BLaER1 (cell line): ENCODE measurements at regions not wholly inside any gene's neighbourhood (a gene's known extent, or its start where the extent isn't known, plus 50 kb on each side); places are given as distances from the start of the nearest gene placed in this dataset.

ENCODE experiments used
- H3K27ac ChIP-seq: shearing (Covaris generic); formaldehyde crosslinking; 2 replicates; pipeline ENCODE4 v1.8.1; 2022
- H3K27me3 ChIP-seq: shearing (Covaris generic); formaldehyde crosslinking; 2 replicates; pipeline ENCODE4 v1.8.1; 2022
- H3K36me3 ChIP-seq: shearing (Covaris generic); formaldehyde crosslinking; 2 replicates; pipeline ENCODE4 v1.8.1; 2022
- H3K4me1 ChIP-seq: shearing (Covaris generic); formaldehyde crosslinking; 2 replicates; pipeline ENCODE4 v1.8.1; 2022
- H3K4me2 ChIP-seq: shearing (Covaris generic); formaldehyde crosslinking; 2 replicates; pipeline ENCODE4 v1.8.1; 2022
- H3K4me3 ChIP-seq: shearing (Covaris generic); formaldehyde crosslinking; 2 replicates; pipeline ENCODE4 v1.8.1; 2022
- H3K9ac ChIP-seq: shearing (Covaris generic); formaldehyde crosslinking; 2 replicates; pipeline ENCODE4 v1.8.1; 2022
- H3K9me3 ChIP-seq: shearing (Covaris generic); formaldehyde crosslinking; 2 replicates; pipeline ENCODE4 v1.8.1; 2022
- H4K20me1 ChIP-seq: shearing (Covaris generic); formaldehyde crosslinking; 2 replicates; pipeline ENCODE4 v1.8.1; 2022
- Cebpa-rat ChIP-seq: shearing (Covaris generic); IDR thresholded peaks from 2 replicates; pipeline ENCODE4 v1.8.1; 2022

DNA sequence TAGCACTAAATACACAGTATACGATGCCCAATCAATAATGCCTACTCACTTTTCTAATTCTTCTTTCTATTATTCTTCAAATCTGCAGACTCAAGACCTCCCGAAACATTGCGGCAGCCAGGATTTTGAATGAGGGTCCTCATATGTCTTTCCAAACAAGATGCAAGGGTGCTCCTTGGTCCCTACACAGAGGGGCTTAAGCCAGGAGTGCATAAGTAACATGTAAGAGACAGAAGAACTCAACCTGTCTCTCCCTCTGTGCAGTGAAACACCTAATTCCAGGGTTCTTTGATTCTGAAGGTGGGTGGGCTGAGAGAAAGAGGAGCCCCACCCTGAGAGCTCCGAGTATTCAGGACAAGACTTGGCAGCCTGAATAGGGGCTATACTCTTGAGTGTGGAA lies 117.6 kb downstream of the ZNF280B start:
- no peaks in the 10 kb centered on the region for H3K36me3 ChIP-seq
- no peak overlapping the region for H3K4me2 ChIP-seq
- H3K9me3 ChIP-seq: peaks cover 16% of the 10 kb centered on the region; the same call in 1 of the 2 replicates
- H3K4me3 ChIP-seq: no peak overlapping the region
- H3K27me3 ChIP-seq: no peaks in the 10 kb centered on the region
- H3K9ac ChIP-seq: no peak overlapping the region
- no peak for TF ChIP-seq Cebpa-rat
- no peak overlapping the region for H3K27ac ChIP-seq
- peaks cover 20% of the 10 kb centered on the region for H3K4me1 ChIP-seq
- H4K20me1 ChIP-seq: no peaks in the 10 kb centered on the region

DNA sequence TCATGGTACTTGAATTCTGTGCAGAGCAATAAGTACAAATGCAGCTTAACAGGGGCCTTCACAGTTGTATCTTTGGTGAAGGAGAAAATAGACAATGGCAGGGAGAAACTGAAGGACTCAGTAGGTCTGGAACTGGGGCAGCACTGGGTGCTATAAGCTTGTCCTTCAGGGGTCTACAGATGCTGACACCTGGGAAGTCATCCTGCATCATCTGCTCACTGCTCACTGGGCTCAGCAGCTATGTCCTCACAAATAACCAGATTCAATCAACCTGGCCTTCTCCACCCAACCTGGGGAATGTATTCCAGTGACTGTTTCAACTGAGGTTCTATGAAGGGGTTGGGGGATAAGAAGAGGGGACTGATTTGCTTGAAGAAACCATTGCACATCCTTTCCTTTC lies 117.0 kb downstream of the ZNF280B start:
- Histone ChIP-seq H3K27me3 (no peaks in the 10 kb centered on the region), H3K4me2 (no peak overlapping the region), H3K9ac (no peak overlapping the region), H3K4me1 (peaks cover 26% of the 10 kb centered on the region), H4K20me1 (no peaks in the 10 kb centered on the region), H3K9me3 (peaks cover 16% of the 10 kb centered on the region; the same call in 1 of the 2 replicates), H3K4me3 (no peak overlapping the region), H3K27ac (no peak overlapping the region), H3K36me3 (no peaks in the 10 kb centered on the region)
- no peak for TF ChIP-seq Cebpa-rat

DNA sequence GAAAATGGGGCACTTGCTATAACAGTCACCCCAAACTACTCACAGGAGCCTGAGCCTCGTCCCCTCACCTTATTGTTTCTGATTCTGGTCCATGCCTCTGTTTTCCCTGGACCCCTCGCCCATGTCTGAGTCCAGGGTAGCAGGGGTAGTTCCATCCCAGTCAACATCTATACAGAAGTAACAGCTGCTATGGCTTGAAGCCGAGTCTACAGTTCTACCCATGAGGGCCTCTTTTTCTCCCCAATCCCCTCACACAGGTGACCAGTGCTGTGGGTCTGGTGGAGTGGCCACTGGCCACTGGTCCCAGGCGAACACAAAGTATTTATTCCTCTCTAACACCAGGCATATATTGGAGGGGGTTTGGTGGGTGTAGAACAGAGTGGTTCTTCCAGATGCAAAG lies 116.4 kb downstream of the ZNF280B start:
- H3K9ac ChIP-seq: no peak overlapping the region
- no peak overlapping the region for H3K4me3 ChIP-seq
- no peak overlapping the region for H3K4me2 ChIP-seq
- no peaks in the 10 kb centered on the region for H4K20me1 ChIP-seq
- TF ChIP-seq Cebpa-rat: no peak
- H3K4me1 ChIP-seq: peaks cover 32% of the 10 kb centered on the region
- H3K36me3 ChIP-seq: no peaks in the 10 kb centered on the region
- H3K9me3 ChIP-seq: peaks cover 16% of the 10 kb centered on the region; the same call in 1 of the 2 replicates
- no peak overlapping the region for H3K27ac ChIP-seq
- no peaks in the 10 kb centered on the region for H3K27me3 ChIP-seq

DNA sequence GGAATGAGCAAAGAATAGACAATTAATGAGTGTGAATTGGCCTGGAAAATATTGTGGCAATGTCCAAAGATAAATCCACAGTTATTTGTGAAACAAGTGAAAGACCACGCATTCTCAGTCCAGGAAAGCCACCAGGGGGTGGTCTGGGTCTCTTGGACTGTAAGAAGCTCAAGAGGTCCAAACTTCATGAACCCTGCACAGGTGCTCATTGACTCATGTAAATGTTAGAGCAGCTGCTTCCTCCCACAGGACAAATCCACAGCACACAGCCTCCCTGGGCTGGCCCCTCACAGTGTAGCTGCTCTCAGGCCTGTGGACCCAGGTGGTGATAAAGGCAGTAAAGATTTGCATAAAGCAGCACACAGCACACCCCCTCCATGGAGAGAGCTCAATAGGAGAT lies 114.0 kb downstream of the ZNF280B start:
- no peaks in the 10 kb centered on the region for H4K20me1 ChIP-seq
- H3K9ac ChIP-seq: peak overlapping the region; percentile 70; the same call in 1 of the 2 replicates
- H3K27ac ChIP-seq: peak overlapping the region; percentile 90
- no peak for TF ChIP-seq Cebpa-rat
- H3K9me3 ChIP-seq: peaks cover 16% of the 10 kb centered on the region; the same call in 1 of the 2 replicates
- H3K4me3 ChIP-seq: peak overlapping the region; percentile 43; the same call in 1 of the 2 replicates
- H3K27me3 ChIP-seq: no peaks in the 10 kb centered on the region
- peak overlapping the region; percentile 87 for H3K4me2 ChIP-seq
- H3K4me1 ChIP-seq: peaks cover 52% of the 10 kb centered on the region
- no peaks in the 10 kb centered on the region for H3K36me3 ChIP-seq

DNA sequence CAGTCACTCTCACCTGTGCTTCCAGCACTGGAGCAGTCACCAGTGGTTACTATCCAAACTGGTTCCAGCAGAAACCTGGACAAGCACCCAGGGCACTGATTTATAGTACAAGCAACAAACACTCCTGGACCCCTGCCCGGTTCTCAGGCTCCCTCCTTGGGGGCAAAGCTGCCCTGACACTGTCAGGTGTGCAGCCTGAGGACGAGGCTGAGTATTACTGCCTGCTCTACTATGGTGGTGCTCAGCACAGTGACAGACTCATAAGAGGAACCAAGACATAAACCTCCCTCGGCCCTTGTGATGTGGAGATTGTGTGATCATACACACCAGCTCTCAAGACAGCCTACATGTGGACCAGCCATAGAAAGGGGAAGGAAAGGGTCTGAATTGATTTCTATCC lies 113.3 kb downstream of the ZNF280B start:
- Histone ChIP-seq H3K9me3 (peaks cover 16% of the 10 kb centered on the region; the same call in 1 of the 2 replicates), H3K4me3 (peak overlapping the region; percentile 43; the same call in 1 of the 2 replicates), H3K4me1 (peaks cover 52% of the 10 kb centered on the region), H3K27me3 (no peaks in the 10 kb centered on the region), H3K27ac (peak overlapping the region; percentile 90), H3K9ac (peak overlapping the region; percentile 70), H3K36me3 (no peaks in the 10 kb centered on the region), H3K4me2 (peak overlapping the region; percentile 87), H4K20me1 (no peaks in the 10 kb centered on the region)
- TF ChIP-seq Cebpa-rat: no peak

DNA sequence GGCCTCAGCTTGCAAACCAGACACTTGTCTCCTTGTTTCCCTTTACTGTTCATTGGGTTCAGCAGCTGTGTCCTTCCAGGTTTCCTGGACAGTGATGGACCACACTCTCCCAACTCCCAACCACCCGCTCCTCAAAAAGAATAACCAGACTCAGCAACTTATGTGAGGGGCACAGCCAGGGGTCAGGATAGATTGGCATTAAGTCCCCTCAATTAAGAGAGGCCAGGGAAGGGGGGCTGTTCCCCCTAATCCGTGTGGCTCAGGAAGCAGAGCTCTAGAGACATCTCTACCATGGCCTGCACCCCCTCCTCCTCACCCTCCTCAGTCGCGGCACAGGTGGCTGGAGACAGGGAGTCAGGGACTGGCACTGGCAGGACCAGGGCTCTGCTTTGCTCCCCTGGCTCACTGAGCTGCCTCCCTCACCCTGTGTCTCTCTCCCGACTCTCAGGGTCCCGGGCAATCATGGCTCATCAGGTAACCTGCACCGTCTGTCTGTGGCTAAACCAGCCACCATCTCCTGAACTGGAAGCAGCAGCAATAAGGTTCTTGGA lies 111.7 kb downstream of the ZNF280B start:
- no peak for TF ChIP-seq Cebpa-rat
- H3K4me1 ChIP-seq: peaks cover 52% of the 10 kb centered on the region
- H4K20me1 ChIP-seq: no peaks in the 10 kb centered on the region
- H3K27me3 ChIP-seq: no peaks in the 10 kb centered on the region
- peaks cover 16% of the 10 kb centered on the region; the same call in 1 of the 2 replicates for H3K9me3 ChIP-seq
- peak overlapping the region; percentile 90 for H3K27ac ChIP-seq
- H3K36me3 ChIP-seq: no peaks in the 10 kb centered on the region
- 0 out of 2 replicates have a peak overlapping the region, but pooled peaks have one; percentile 27 for H3K9ac ChIP-seq
- no peak overlapping the region for H3K4me3 ChIP-seq
- peak overlapping the region; percentile 87 for H3K4me2 ChIP-seq

DNA sequence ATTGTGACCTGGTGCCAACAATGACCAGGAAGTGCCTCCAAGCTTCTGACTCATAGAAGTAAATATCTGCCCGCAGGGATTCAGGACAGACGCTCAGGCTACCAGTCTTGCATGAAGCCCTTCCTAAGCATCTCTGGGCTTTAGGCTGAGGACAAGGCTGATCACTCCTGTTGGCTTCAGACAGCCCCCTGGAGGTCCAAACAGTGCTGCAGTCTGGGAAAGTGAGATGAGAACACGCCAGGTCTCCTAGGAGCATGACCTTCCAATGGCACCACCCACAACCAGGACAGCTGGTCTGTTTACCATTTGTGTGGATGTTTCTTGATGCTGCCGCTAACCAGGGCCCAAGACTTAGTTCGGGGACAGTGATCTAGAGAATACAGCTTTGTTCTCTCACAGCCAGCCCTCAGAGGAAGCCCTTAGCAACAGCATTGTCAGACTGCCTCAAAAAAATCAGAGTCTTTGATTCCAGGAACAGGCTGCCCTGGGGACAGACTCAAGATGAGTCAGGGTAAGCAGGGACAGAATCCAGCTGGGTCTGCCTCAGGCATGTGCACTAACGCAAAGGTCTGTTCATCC lies 111.2 kb downstream of the ZNF280B start:
- Histone ChIP-seq H3K9me3 (peaks cover 11% of the 10 kb centered on the region; the same call in 1 of the 2 replicates), H4K20me1 (no peaks in the 10 kb centered on the region), H3K36me3 (no peaks in the 10 kb centered on the region), H3K27me3 (no peaks in the 10 kb centered on the region), H3K9ac (0 out of 2 replicates have a peak overlapping the region, but pooled peaks have one; percentile 27), H3K4me1 (peaks cover 52% of the 10 kb centered on the region), H3K4me2 (peak overlapping the region; percentile 87), H3K4me3 (no peak overlapping the region), H3K27ac (peak overlapping the region; percentile 90)
- TF ChIP-seq Cebpa-rat: no peak

DNA sequence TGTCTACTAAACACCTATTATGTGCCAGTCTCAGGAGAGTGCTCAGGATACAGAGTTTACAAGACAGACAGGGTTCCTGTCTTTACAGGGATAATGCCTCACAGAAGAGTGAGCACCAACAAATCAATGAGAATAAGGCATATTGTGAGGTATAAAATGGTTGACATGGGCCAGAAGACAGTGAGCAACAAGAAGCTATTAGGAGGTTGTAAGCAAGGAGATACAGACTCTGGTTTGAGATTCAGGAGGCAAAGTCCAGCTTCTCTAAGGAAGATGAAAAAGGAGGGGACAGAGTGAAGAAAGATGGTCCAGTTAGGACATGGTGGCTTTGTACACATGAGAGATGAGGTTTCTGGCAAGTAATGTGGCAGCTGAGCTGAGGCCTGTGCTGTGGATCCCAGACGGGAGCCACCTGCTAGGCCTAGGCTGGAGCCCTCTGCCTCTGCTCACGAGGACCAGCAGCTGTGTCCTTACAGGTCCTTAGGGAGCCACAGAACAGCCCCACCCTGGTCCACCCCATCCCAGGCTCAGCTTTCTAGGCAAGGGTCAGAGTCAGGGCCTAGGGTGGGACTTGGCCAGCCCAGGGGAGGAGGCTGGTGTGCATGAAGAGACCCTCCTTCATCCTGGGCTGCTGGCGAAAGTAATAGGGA lies 110.5 kb downstream of the ZNF280B start:
- H3K9ac ChIP-seq: 0 out of 2 replicates have a peak overlapping the region, but pooled peaks have one; percentile 13
- TF ChIP-seq Cebpa-rat: no peak
- peak overlapping the region; percentile 90 for H3K27ac ChIP-seq
- no peak overlapping the region for H3K4me3 ChIP-seq
- no peaks in the 10 kb centered on the region for H4K20me1 ChIP-seq
- H3K4me1 ChIP-seq: peaks cover 52% of the 10 kb centered on the region
- no peaks in the 10 kb centered on the region for H3K27me3 ChIP-seq
- peaks cover 10% of the 10 kb centered on the region; the same call in 1 of the 2 replicates for H3K9me3 ChIP-seq
- H3K36me3 ChIP-seq: no peaks in the 10 kb centered on the region
- peak overlapping the region; percentile 87 for H3K4me2 ChIP-seq

DNA sequence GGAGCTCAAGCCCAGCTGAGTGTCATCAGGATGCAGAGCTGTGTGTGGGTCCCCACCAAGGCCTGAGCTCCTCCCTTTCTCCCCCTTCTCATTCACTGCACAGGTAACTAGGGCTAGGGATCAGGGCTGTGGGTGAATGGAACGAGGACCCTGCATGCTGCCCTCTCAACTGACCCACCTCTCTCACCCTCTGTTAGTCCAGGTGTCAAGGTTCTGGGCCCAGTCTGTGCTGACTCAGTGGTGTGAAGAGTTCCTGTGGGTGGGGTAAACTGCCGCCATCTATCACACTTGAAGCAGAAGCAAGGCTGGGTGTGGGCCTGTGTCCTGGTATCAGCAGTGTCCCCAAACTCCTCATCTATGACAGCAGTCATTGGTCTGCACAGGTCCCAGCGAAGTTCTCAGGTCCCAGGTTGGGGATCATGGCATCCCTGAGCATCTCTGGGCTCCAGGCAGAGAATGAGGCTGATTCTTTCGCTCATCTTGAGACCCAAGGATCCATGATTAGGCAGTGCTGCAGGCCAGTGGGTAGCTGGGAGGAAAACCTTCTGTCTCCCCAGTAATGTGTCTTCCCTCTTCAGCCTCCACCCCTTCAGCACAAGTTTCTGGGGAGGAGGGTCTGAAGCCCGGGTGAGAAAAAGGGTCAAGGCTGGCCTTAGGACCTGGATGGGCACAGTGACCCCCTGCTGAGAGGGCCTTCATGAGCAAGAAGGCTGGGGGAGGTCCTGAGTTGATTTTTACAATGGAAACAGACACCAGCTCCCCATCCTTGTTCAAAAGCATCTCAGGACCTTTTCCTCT lies 109.8 kb downstream of the ZNF280B start:
- Histone ChIP-seq H3K4me2 (peak overlapping the region; percentile 87), H3K9ac (0 out of 2 replicates have a peak overlapping the region, but pooled peaks have one; percentile 13), H3K4me1 (peaks cover 54% of the 10 kb centered on the region), H3K9me3 (peaks cover 4% of the 10 kb centered on the region; the same call in 1 of the 2 replicates), H3K27me3 (no peaks in the 10 kb centered on the region), H3K4me3 (no peak overlapping the region), H4K20me1 (no peaks in the 10 kb centered on the region), H3K27ac (peak overlapping the region; percentile 90), H3K36me3 (no peaks in the 10 kb centered on the region)
- TF ChIP-seq Cebpa-rat: no peak
